ENCODE measurements at regions not wholly inside any gene's neighbourhood (a gene's known extent, or its start where the extent isn't known, plus 50 kb on each side); places are given as distances from the start of the nearest gene placed in this dataset.

DNA sequence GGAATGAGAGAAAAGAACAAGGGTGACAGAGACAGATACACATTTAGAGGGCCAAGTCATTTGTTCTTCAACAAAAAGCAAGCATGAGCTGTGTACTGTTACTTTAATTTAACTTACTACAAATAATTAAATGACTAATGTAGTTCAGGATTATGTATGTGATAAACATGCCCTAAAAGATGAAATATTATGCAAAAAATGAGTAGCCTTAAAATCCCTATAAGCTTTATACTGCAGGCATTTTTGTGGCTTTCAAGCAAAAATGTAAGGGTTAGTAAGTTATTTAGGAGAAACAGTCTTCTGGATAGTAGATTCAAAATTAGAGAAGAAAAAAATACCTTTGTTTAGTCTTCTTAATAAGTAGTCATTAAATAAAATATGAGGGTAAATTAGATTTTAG, 431.2 kb downstream of the CSNK1G3 start:
- TF ChIP-seq, protein P1, sequence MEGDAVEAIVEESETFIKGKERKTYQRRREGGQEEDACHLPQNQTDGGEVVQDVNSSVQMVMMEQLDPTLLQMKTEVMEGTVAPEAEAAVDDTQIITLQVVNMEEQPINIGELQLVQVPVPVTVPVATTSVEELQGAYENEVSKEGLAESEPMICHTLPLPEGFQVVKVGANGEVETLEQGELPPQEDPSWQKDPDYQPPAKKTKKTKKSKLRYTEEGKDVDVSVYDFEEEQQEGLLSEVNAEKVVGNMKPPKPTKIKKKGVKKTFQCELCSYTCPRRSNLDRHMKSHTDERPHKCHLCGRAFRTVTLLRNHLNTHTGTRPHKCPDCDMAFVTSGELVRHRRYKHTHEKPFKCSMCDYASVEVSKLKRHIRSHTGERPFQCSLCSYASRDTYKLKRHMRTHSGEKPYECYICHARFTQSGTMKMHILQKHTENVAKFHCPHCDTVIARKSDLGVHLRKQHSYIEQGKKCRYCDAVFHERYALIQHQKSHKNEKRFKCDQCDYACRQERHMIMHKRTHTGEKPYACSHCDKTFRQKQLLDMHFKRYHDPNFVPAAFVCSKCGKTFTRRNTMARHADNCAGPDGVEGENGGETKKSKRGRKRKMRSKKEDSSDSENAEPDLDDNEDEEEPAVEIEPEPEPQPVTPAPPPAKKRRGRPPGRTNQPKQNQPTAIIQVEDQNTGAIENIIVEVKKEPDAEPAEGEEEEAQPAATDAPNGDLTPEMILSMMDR (IDR thresholded peaks at IDR 0.05 in 8 of 11, conservative IDR thresholded peaks at IDR 0.05 in 3 of 11), result no peak
- TF ChIP-seq POLR2A (IDR thresholded peaks at IDR 0.05) (no peak), POLR2AphosphoS5 (IDR thresholded peaks at IDR 0.05) (no peak)

Data from spleen (tissue), 7 donors.